Prostate gland (tissue), 2 donors: ENCODE measurements at regions not wholly inside any gene's neighbourhood (a gene's known extent, or its start where the extent isn't known, plus 50 kb on each side); places are given as distances from the start of the nearest gene placed in this dataset.

Experiments used
- DNase-seq: peaks from one replicate; pipeline ENCODE4 v3.0.0-alpha.2; 2019; ENCODE audit warnings: low spot score
- H3K27ac ChIP-seq, 2 donors: fragments of 200-600 bp; sonication (generic); 2 replicates each; pipeline ENCODE4 v1.5.1; 2017 to 2019
- H3K27me3 ChIP-seq: fragments of 200-600 bp; sonication (generic); replicated peaks from 2 replicates; pipeline ENCODE4 v1.5.1; 2019; ENCODE audit not compliant: insufficient read depth
- H3K36me3 ChIP-seq, 2 donors: fragments of 200-600 bp; sonication (generic); 1 replicate in 1 of 2; 2 replicates in 1 of 2; pipeline versions ENCODE4 v1.5.1 to v1.8.1; 2017 to 2019
- H3K4me1 ChIP-seq: fragments of 200-600 bp; sonication (generic); replicated peaks from 2 replicates; pipeline ENCODE4 v1.5.1; 2019
- H3K4me3 ChIP-seq, 2 donors: fragments of 200-600 bp; sonication (generic); 2 replicates each; pipeline ENCODE4 v1.5.1; 2017 to 2019
- H3K9me3 ChIP-seq: fragments of 200-600 bp; sonication (generic); 2 replicates; pipeline ENCODE4 v1.5.1; 2017
- POLR2A ChIP-seq: fragments of 450-650 bp; IDR thresholded peaks from one replicate; pipeline ENCODE4 v1.6.1; 2016; ENCODE audit warnings: antibody characterized with exemption, mild to moderate bottlenecking
- POLR2AphosphoS5 ChIP-seq: sonication (generic); formaldehyde crosslinking; IDR thresholded peaks from one replicate; pipeline ENCODE4 v1.6.1; 2017; ENCODE audit warnings: antibody characterized with exemption
- WGBS: methylation state at CpG from one replicate; pipeline ENCODE4 v1.1.5; 2018; 5-methylcytosine and 5-hydroxymethylcytosine counted together
- intact Hi-C: fragments of 100-400 bp; cut with DNase I; formaldehyde crosslinking; loops from one replicate; pipeline ENCODE4 v1.14.2; 2022
- TF ChIP-seq, protein P1 (sequence below), 4 experiments: fragments of 200-600 bp in 2 of 4; fragments of 450-650 bp in 2 of 4; sonication (generic) in 2 of 4; IDR thresholded peaks; 1 replicate in 3 of 4; 2 replicates in 1 of 4; pipeline ENCODE4 v1.5.1; 2016 to 2019; ENCODE audit warnings: antibody characterized with exemption in 4 of 4, mild to moderate bottlenecking in 2 of 4, moderate library complexity in 2 of 4

DNA sequence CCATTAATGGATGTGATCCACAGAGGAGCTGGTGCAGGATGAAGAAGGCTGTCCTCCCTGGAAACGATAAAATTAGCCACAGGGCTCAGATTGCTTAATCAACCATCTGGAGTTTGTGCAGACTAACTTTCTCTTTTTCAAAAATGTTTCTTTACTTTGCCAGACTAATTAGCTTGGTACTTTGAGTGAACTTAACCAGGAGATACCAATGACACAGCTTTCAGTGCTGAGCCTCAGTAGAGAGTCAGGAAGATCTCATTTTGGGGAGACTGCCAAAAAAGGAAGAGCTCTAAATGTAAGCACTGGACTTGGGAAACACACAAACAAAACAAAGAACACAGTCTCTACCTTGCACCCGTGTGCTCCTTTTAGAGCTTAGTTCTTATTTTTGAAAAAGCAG is 248.1 kb upstream of the DEPDC1 start:
- Histone ChIP-seq H3K4me3 (no peak overlapping the region), H3K36me3 (no peaks in the 10 kb centered on the region), H3K9me3 (no peaks in the 10 kb centered on the region), H3K27me3 (no peaks in the 10 kb centered on the region), H3K4me1 (no peaks in the 10 kb centered on the region), H3K27ac (no peak overlapping the region)
- intact Hi-C loops, result no loop called here
- TF ChIP-seq POLR2AphosphoS5 (no peak), POLR2A (no peak)
- TF ChIP-seq, protein P1, sequence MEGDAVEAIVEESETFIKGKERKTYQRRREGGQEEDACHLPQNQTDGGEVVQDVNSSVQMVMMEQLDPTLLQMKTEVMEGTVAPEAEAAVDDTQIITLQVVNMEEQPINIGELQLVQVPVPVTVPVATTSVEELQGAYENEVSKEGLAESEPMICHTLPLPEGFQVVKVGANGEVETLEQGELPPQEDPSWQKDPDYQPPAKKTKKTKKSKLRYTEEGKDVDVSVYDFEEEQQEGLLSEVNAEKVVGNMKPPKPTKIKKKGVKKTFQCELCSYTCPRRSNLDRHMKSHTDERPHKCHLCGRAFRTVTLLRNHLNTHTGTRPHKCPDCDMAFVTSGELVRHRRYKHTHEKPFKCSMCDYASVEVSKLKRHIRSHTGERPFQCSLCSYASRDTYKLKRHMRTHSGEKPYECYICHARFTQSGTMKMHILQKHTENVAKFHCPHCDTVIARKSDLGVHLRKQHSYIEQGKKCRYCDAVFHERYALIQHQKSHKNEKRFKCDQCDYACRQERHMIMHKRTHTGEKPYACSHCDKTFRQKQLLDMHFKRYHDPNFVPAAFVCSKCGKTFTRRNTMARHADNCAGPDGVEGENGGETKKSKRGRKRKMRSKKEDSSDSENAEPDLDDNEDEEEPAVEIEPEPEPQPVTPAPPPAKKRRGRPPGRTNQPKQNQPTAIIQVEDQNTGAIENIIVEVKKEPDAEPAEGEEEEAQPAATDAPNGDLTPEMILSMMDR (IDR thresholded peaks at IDR 0.05), result no peak
- DNase-seq, result no peak
- 26% methylated on average over 2 of the region's 2 CpGs for WGBS

DNA sequence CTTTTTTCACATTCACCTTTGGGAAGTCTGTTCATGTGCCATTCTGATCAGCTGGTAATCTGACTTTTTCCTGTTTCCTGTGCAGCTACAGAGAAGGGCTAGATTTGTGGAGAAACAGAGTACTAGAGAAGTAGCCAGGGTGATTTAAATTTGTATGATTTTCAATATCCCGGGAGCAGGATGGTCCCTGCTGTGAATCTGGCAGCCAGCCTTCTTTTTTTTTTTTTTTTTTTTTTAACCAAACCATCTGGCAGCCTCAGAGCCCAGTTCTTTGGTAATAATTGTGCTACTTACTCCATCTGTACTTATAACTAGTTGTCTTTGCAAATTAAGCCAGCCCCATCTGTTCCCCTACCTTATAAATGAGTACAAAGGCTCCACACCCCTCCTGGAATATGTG is 248.6 kb upstream of the DEPDC1 start:
- no peak for TF ChIP-seq POLR2AphosphoS5
- TF ChIP-seq POLR2A, result no peak
- TF ChIP-seq, protein P1 (IDR thresholded peaks at IDR 0.05), result no peak

DNA sequence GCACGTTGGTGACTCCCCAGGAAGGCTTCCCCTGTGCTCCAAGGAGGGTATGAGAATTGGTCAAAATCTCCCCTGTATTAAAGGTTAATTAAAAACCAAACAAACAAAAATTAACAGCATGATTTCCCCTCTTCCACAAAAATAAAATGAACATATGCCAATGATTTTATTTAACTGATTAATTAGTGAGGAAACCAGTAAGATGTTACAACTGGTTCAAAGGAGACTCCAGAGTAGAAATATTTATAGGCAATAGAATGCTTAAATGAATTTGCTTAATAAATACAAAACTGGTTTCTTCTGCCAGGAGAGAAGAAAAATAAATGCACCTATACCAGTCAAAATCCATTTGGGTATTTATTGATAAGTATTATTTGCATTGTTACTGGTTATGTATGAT is 249.5 kb upstream of the DEPDC1 start:
- Histone ChIP-seq H3K27ac (no peak overlapping the region), H3K27me3 (no peaks in the 10 kb centered on the region), H3K36me3 (no peaks in the 10 kb centered on the region), H3K4me3 (no peak overlapping the region), H3K9me3 (no peaks in the 10 kb centered on the region), H3K4me1 (no peaks in the 10 kb centered on the region)
- intact Hi-C loops, result no loop called here
- no peak for DNase-seq
- TF ChIP-seq POLR2AphosphoS5 (no peak), POLR2A (no peak)
- TF ChIP-seq, protein P1 (IDR thresholded peaks at IDR 0.05), result no peak
- WGBS, result 85% methylated on average over 1 of the region's 1 CpG

More for the DNA sequence above, 248.6 kb upstream of the DEPDC1 start:
- Histone ChIP-seq H3K4me1 (no peaks in the 10 kb centered on the region), H3K27ac (no peak overlapping the region), H3K27me3 (no peaks in the 10 kb centered on the region), H3K36me3 (no peaks in the 10 kb centered on the region), H3K4me3 (no peak overlapping the region), H3K9me3 (no peaks in the 10 kb centered on the region)
- intact Hi-C loops, result no loop called here
- WGBS, result 14% methylated on average over 1 of the region's 1 CpG
- no peak for DNase-seq

DNA sequence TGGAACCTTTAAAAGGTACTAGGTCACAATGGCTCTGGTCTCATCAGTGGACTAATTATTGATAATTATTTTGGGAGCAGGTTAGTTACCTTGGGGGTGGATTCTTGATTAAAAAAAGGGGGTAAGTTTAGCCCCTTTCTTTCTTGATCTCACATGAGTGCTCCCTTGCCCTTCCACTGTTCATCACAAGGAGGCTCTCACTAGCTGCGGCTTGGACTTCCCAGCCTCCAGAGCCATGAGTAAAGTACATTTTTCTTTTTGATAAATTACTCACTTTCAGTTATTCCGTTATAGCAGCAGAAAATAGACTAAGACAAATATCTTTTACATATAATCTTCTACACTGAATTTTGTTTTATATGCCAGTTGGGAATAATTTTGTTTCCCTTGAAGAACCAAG is 254.8 kb upstream of the DEPDC1 start:
- Histone ChIP-seq H3K27ac (no peak overlapping the region), H3K36me3 (no peaks in the 10 kb centered on the region), H3K4me3 (no peak overlapping the region), H3K9me3 (no peaks in the 10 kb centered on the region), H3K27me3 (no peaks in the 10 kb centered on the region), H3K4me1 (no peaks in the 10 kb centered on the region)
- DNase-seq, result no peak
- WGBS, result 82% methylated on average over 2 of the region's 2 CpGs
- intact Hi-C loops, result no loop called here
- TF ChIP-seq, protein P1 (IDR thresholded peaks at IDR 0.05), result no peak
- TF ChIP-seq POLR2A, result no peak
- TF ChIP-seq POLR2AphosphoS5, result no peak

DNA sequence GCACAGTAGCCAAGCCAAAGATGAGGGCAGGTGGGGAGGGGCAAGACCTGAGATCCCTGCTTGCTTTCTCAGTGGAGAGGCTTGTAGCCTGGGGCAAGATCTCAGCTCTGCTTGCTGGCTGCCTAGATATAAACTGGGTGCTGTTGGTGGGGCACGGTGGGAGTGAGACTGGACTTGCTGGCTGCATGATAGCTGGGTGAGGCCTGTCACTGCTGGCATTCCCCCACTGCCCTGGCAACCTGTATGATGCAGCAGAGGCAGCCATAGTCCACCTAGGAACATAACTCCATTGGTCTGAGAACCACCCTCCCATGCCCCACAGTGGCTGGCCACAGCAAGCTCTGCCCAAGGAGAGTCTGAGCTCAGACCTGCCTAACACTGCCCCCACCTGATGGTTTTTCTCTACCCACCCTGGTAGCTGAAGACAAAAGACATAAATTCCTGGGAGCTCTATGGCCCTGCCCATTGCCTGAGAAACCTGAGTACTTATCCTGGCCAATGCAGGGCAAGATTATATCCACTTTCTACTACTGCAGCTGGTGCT is 261.9 kb upstream of the DEPDC1 start:
- TF ChIP-seq POLR2A, result no peak
- TF ChIP-seq, protein P1 (IDR thresholded peaks at IDR 0.05), result no peak
- TF ChIP-seq POLR2AphosphoS5, result no peak
- WGBS, result 73% methylated on average over 1 of the region's 1 CpG
- Histone ChIP-seq H3K27me3 (no peaks in the 10 kb centered on the region), H3K36me3 (no peaks in the 10 kb centered on the region), H3K9me3 (no peaks in the 10 kb centered on the region), H3K4me1 (no peaks in the 10 kb centered on the region), H3K27ac (no peak overlapping the region), H3K4me3 (no peak overlapping the region)
- intact Hi-C loops, result no loop called here
- no peak for DNase-seq
